ELF-1 (cell line): ENCODE measurements at regions not wholly inside any gene's neighbourhood (a gene's known extent, or its start where the extent isn't known, plus 50 kb on each side); places are given as distances from the start of the nearest gene placed in this dataset.
A peak's percentile ranks its signal among the peaks of the same experiment; 100 is the strongest.

Source experiments
- DNase-seq: peaks from one replicate; pipeline ENCODE4 v3.0.0-alpha.2; 2016; ENCODE audit warnings: low read depth, low spot score

- no peak for DNase-seq
Measured at GRCh38 chr7:124426621-124427020, 339.0 kb downstream of the GPR37 start.

- no peak for DNase-seq
Measured at GRCh38 chr7:124423863-124424262, 341.7 kb downstream of the GPR37 start.

- no peak for DNase-seq
Measured at GRCh38 chr7:124422081-124422480, 343.5 kb downstream of the GPR37 start.

DNA sequence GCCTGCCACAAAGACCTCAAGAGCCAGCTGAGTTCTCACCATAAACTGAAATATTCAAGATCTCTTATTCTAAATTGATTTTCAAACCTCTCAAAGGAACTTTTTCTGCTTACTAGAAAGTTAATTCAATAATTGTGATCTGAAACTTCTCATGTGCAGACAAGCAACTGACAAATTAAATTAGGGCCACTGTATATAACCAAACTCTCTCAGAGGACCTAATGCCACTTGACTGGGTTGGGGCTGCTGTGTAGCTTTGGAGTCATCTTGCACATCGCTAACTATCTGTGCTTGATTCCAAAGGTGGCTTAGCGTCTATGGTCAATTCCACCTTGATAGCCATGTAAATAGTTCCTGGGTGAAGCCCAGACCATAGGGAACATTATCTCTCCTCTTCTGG, 345.2 kb downstream of the GPR37 start:
- no peak for DNase-seq

- DNase-seq = no peak
Measured at GRCh38 chr7:124413029-124413428, 352.6 kb downstream of the GPR37 start.

GRCh38 chr7:124412531-124412930, 353.1 kb downstream of the GPR37 start:
- no peak for DNase-seq

- no peak for DNase-seq
Measured at GRCh38 chr7:124411796-124412195, 353.8 kb downstream of the GPR37 start.

DNA sequence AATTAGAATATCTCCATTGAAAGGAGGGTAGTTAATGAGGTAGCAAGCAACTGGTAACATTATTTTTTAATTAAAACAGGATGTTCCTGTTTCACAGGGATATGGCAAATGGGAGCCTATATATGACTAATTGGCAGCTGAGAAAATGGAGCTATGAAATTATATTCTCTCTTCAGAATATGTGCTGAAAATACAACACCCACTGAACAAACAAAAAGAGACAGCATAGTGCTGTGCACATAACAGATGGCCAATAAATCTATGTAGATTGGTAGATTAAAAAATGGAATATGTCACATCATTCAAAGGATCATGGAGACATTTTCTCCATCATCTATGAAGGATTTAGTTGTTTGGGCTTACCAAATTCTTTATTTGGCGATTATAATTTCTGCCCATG, 362.0 kb downstream of the GPR37 start:
- no peak for DNase-seq

DNA sequence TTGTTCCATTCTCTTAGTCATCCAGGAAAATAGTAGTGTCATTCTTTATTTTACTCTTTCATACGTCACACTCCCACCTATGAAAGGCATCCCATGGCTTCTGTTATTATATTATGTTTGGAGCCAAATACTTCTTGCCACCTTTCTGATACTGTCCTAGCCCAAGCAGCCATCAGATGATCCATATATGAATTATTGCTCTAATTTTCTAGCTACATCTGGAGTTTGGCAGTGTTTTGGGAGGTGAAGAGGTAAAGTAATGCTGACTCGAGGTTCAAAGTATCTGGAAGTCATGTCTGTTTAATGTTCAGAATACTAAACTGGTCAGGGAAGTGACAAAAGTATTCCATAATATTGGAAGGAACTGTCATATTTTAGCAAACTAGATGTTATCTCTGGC, 362.5 kb downstream of the GPR37 start:
- DNase-seq = no peak

DNA sequence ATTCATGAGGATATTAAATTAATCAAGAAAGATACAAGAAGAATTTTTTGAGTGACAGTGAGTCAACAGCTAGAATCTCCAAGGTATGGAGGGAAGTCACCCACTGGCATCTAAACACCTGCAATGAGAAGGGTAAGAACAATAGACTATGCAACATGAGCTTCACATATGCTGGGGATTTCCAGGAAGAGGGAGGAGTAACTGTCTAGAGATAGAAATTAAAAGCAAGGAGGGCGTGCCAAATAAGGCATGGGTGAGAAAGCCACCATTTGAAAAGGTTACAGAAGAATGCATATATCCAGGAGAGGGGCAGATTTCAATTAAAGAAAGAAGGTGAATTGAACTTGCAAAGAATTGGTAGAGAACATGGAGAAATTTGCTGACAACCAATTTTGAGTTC, 365.7 kb downstream of the GPR37 start:
- no peak for DNase-seq

- DNase-seq = no peak
Measured at GRCh38 chr7:124398937-124399552, 366.2 kb upstream of the TMEM229A start.

- DNase-seq = no peak
Measured at GRCh38 chr7:124397134-124397533, 364.3 kb upstream of the TMEM229A start.

DNA sequence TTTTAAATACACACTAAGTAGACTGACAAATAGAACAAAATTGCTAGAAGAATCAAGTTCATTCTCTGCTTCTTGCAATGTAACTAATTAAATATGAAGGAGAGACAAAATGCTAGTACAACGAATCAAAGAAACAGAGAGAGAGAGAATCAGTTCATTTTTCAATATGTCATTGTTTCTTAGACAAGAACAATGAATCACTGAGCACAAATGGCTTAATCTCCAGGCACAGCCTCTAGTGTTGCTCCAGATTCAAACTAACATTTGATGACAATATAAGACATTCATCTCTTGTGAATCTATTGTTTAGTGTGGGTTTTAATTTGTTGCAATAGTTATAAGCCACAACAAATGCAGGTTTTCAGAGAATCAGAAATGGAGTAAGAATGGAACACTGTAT, 357.4 kb upstream of the TMEM229A start:
- DNase-seq = no peak

GRCh38 chr7:124388751-124389150, 355.9 kb upstream of the TMEM229A start:
- DNase-seq = no peak

GRCh38 chr7:124387056-124387455, 354.2 kb upstream of the TMEM229A start:
- no peak for DNase-seq

DNA sequence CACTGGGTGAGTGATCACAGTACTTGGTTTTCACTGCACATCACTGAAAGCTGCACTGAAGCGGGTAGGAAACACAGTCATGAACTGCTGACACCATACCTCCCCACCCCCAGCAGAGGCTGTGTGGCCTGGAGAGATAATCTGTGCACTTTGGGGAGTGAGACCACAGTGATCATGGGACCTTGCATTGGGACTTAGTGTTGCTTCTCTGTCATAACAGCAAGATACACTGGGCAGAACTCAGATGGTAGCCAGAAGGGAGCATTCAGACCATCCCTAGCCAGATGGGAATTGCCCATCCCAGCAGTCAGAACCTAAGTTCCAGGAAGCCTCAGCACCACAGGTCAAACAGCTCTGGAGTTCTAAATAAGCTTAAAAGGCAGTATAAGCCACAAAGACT, 346.4 kb upstream of the TMEM229A start:
- no peak for DNase-seq

- DNase-seq = no peak
Measured at GRCh38 chr7:124376111-124376510, 343.2 kb upstream of the TMEM229A start.

DNA sequence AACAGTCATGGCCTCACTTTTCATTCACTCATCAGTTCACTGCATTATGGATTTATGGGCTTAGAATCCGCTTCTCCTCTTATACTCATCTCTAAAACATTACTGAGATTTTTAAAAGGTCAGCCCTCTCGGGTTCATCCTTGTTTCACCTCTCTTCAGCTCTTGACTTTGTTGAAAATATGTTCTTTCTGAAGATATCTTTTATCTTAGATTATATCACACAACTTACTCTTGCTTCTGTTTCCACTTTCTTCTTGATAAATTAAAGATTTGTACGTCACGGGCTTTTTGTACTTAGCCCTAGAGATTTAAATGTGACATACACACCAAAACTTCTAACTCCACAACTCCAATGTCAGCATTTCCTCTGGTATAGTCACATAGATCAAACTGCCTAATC, 342.5 kb upstream of the TMEM229A start:
- no peak for DNase-seq

- DNase-seq = no peak
Measured at GRCh38 chr7:124369310-124369709, 336.4 kb upstream of the TMEM229A start.

DNA sequence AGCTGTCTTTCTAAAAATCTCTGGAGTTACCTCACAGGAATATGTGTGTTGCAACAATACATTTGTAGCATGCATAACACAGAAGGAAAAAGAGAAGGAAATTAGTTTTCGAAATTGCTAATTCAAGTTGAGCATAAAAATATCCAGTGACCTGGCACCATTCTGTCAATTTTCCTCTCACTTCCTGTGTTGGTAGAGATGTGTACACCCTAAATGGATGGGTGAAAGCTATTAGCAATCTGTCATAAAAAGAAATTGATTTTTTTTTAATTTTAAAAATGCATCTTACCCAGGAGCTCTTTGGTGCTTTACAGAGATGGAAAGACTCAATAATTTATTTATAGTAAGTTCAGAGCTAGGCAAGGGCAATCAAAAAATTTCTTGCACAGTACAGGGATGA, 333.3 kb upstream of the TMEM229A start:
- DNase-seq = no peak

DNA sequence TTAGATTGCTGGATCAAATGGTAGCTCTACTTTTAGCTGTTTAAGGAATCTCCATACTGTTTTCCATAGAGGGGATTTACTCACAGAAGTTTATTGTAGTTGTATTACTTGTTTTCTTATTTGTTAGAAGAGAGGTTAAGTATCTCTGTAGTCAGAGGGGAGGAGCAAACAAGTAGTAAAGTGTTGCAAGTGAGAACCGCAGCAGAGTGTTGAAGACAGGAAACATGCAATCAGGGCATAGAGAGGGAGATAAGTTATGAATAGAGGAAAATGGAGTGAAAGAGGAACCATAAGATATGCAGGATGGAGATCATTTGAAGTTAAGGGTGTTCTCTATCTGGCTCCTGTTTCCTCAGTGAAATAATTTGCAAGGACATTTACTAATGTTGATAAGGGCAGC, 331.4 kb upstream of the TMEM229A start:
- no peak for DNase-seq

DNA sequence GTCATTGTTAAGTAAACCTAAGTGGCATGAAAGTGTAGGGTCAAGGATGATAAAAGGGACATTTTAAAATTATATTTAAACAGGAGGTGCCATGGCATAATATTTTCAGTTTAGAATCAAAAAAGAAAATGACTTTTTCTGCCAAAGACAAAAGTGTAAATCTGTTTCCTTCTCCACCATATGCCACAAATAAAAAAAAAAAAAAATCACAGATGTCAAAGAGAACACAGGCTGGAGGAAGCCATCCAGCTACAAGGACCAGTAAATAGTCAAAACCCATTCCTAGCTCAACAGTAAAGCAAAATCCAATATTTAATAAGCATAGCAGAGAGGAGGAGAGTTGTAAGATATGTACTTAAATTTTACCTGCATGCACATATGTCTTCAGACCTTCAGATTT, 321.3 kb upstream of the TMEM229A start:
- DNase-seq = no peak

- no peak for DNase-seq
Measured at GRCh38 chr7:124351950-124352349, 319.1 kb upstream of the TMEM229A start.

GRCh38 chr7:124349443-124349842, 316.6 kb upstream of the TMEM229A start:
- DNase-seq = peak; percentile 4
